SK-N-SH (cell line): ENCODE measurements at regions not wholly inside any gene's neighbourhood (a gene's known extent, or its start where the extent isn't known, plus 50 kb on each side); places are given as distances from the start of the nearest gene placed in this dataset.

Experiments used
- CTCF ChIA-PET: fragments of 300-600, 350-600 bp; formaldehyde crosslinking; extraction: SDS; loops from one replicate; lab custom pipeline; 2021; lab: Yijun Ruan, JAX
- POLR2A ChIA-PET: fragments of 350-600 bp; sonication (Branson Sonifier 250); formaldehyde crosslinking; extraction: SDS; loops from one replicate; lab custom pipeline; 2020; ENCODE audit warnings: antibody characterized with exemption, inconsistent platforms; lab: Yijun Ruan, JAX
- DNase-seq: peaks from one replicate; pipeline ENCODE4 v3.0.0; 2012
- H2AFZ ChIP-seq: fragments of 200-600 bp; sonication (generic); 2 replicates; pipeline ENCODE4 v1.8.1; 2016; ENCODE audit warnings: antibody characterized with exemption, mild to moderate bottlenecking, low read depth
- H3F3A ChIP-seq: fragments of 200-600 bp; sonication (generic); replicated peaks from 2 replicates; pipeline ENCODE3; 2016; ENCODE audit warnings: antibody characterized with exemption, mild to moderate bottlenecking; ENCODE audit not compliant: insufficient read depth
- H3K27ac ChIP-seq, 2 experiments: fragments of 200-500 bp in 1 of 2; fragments of 200-600 bp in 1 of 2; sonication (Bioruptor generic) in 1 of 2; sonication (generic), shearing (Covaris generic) in 1 of 2; 2 replicates each; pipeline versions ENCODE4 v1.5.1 to v1.6.1; 2014 to 2016; ENCODE audit warnings: low read depth in 2 of 2, inconsistent platforms in 1 of 2, low read length in 1 of 2, mild to moderate bottlenecking in 1 of 2, mixed read lengths in 1 of 2
- H3K27me3 ChIP-seq: fragments of 200-600 bp; sonication (generic), shearing (Covaris generic); 2 replicates; pipeline ENCODE4 v1.6.1; 2016; ENCODE audit warnings: mixed run types; ENCODE audit not compliant: insufficient read depth
- H3K36me3 ChIP-seq, 2 experiments: fragments of 200-500 bp in 1 of 2; fragments of 200-600 bp in 1 of 2; sonication (Bioruptor generic) in 1 of 2; sonication (generic) in 1 of 2; replicated peaks in 1 of 2; 2 replicates each; pipeline versions ENCODE3 to v1.5.1; 2014 to 2016; ENCODE audit warnings: low read length in 1 of 2, mild to moderate bottlenecking in 1 of 2; ENCODE audit not compliant: insufficient read depth in 2 of 2, control insufficient read depth in 1 of 2
- H3K4me1 ChIP-seq, 2 experiments: fragments of 200-500 bp in 1 of 2; fragments of 200-600 bp in 1 of 2; sonication (Bioruptor generic) in 1 of 2; sonication (generic), shearing (Covaris generic) in 1 of 2; 2 replicates each; pipeline versions ENCODE4 v1.5.1 to v1.6.1; 2014 to 2016; ENCODE audit warnings: low read depth in 1 of 2, low read length in 1 of 2, mixed run types in 1 of 2; ENCODE audit not compliant: insufficient read depth in 2 of 2, control insufficient read depth in 1 of 2
- H3K4me2 ChIP-seq: fragments of 200-600 bp; sonication (generic), shearing (Covaris generic); 2 replicates; pipeline ENCODE4 v1.6.1; 2017; ENCODE audit warnings: mixed run types
- H3K4me3 ChIP-seq, 2 experiments: fragments of 200-500 bp in 1 of 2; fragments of 200-600 bp in 1 of 2; sonication (Bioruptor generic) in 1 of 2; sonication (generic), shearing (Covaris generic) in 1 of 2; 2 replicates each; pipeline versions ENCODE4 v1.5.1 to v1.8.1; 2014 to 2016; ENCODE audit warnings: low read depth in 2 of 2, inconsistent platforms in 1 of 2, low read length in 1 of 2, mild to moderate bottlenecking in 1 of 2, mixed read lengths in 1 of 2, moderate library complexity in 1 of 2
- H3K79me2 ChIP-seq: fragments of 200-600 bp; sonication (generic); 2 replicates; pipeline ENCODE4 v1.8.1; 2017; ENCODE audit warnings: mild to moderate bottlenecking; ENCODE audit not compliant: insufficient read depth
- H3K9ac ChIP-seq: fragments of 200-600 bp; sonication (generic); 2 replicates; pipeline ENCODE4 v1.6.1; 2017; ENCODE audit warnings: mixed run types
- H3K9me2 ChIP-seq: fragments of 200-600 bp; sonication (generic); 2 replicates; pipeline ENCODE4 v1.6.1; 2017; ENCODE audit warnings: mixed run types
- H3K9me3 ChIP-seq: fragments of 200-600 bp; sonication (generic); 2 replicates; pipeline ENCODE4 v1.6.1; 2017; ENCODE audit warnings: mixed run types, mild to moderate bottlenecking, moderate library complexity
- H4K20me1 ChIP-seq: fragments of 200-600 bp; sonication (generic); 2 replicates; pipeline ENCODE4 v1.6.1; 2017; ENCODE audit warnings: mild to moderate bottlenecking, mixed run types; ENCODE audit not compliant: insufficient read depth
- CTCF ChIP-seq: fragments of 200-600 bp; sonication (generic); IDR thresholded peaks from 2 replicates; pipeline ENCODE4 v1.6.1; 2017; ENCODE audit warnings: antibody characterized with exemption, mild to moderate bottlenecking, moderate library complexity
- ELF1 ChIP-seq: IDR thresholded peaks from 2 replicates; pipeline ENCODE4 v1.4.0; 2012
- FOSL2 ChIP-seq: IDR thresholded peaks from 2 replicates; pipeline ENCODE4 v1.4.0; 2012; ENCODE audit warnings: low read depth, mild to moderate bottlenecking, moderate library complexity, borderline replicate concordance
- FOXM1 ChIP-seq: IDR thresholded peaks from 2 replicates; pipeline ENCODE4 v1.4.0; 2012; ENCODE audit warnings: low read depth, mild to moderate bottlenecking
- GABPA ChIP-seq: IDR thresholded peaks from 2 replicates; pipeline ENCODE4 v1.4.0; 2012; ENCODE audit warnings: low read depth, mild to moderate bottlenecking
- GATA2 ChIP-seq: sonication (generic); formaldehyde crosslinking; IDR thresholded peaks from 2 replicates; pipeline ENCODE4 v1.5.0; 2020; ENCODE audit warnings: mild to moderate bottlenecking, missing genetic modification reagents
- IRF3 ChIP-seq: fragments of 150-350 bp; IDR thresholded peaks from 2 replicates; pipeline ENCODE4 v1.6.1; 2016; ENCODE audit warnings: mild to moderate bottlenecking, low read depth, low read length
- JUND ChIP-seq: IDR thresholded peaks from 2 replicates; pipeline ENCODE4 v1.4.0; 2012
- MAX ChIP-seq: IDR thresholded peaks from 2 replicates; pipeline ENCODE4 v1.4.0; 2012; ENCODE audit warnings: low read depth
- PBX3 ChIP-seq: IDR thresholded peaks from 2 replicates; pipeline ENCODE4; 2012
- RFX5 ChIP-seq: IDR thresholded peaks from 2 replicates; pipeline ENCODE4 v1.6.1; 2012; ENCODE audit warnings: mild to moderate bottlenecking, improper control_type of control experiment, low read length
- TCF12 ChIP-seq: IDR thresholded peaks from 2 replicates; pipeline ENCODE4 v1.4.0; 2012
- USF1 ChIP-seq: IDR thresholded peaks from 2 replicates; pipeline ENCODE4 v1.4.0; 2012; ENCODE audit warnings: low read depth, borderline replicate concordance
- WGBS: methylation state at CpG from one replicate; pipeline ENCODE4 v1.1.6; 2017; ENCODE audit warnings: low lambda C conversion rate; 5-methylcytosine and 5-hydroxymethylcytosine counted together

- no peaks in the 10 kb centered on the region; a peak in 1 of 4 replicates for H3K4me1 ChIP-seq
- DNase-seq, result no peak
- H3K79me2 ChIP-seq, result no peaks in the 10 kb centered on the region
- no peaks in the 10 kb centered on the region for H3F3A ChIP-seq
- H3K4me2 ChIP-seq, result no peak overlapping the region
- H3K9me2 ChIP-seq, result no peaks in the 10 kb centered on the region
- H3K4me3 ChIP-seq, result no peak overlapping the region
- H3K27ac ChIP-seq, result no peak overlapping the region
- no peaks in the 10 kb centered on the region for H3K27me3 ChIP-seq
- no peak overlapping the region for H2AFZ ChIP-seq
- TF ChIP-seq TCF12 (no peak), IRF3 (no peak), RFX5 (no peak), GABPA (no peak), JUND (no peak)
- no peaks in the 10 kb centered on the region for H3K36me3 ChIP-seq
- ChIA-PET CTCF (no interaction called here), POLR2A (no interaction called here)
- H4K20me1 ChIP-seq, result no peaks in the 10 kb centered on the region
- H3K9ac ChIP-seq, result no peak overlapping the region
- H3K9me3 ChIP-seq, result no peaks in the 10 kb centered on the region
Measured at GRCh38 chr1:191460234-191460633, 698.0 kb upstream of the RGS18 start.

GRCh38 chr1:191483988-191484387 lies 674.3 kb upstream of the RGS18 start:
- Histone ChIP-seq H3F3A (no peaks in the 10 kb centered on the region), H2AFZ (no peak overlapping the region), H3K79me2 (no peaks in the 10 kb centered on the region), H3K9me2 (no peaks in the 10 kb centered on the region), H3K4me1 (no peaks in the 10 kb centered on the region), H3K27me3 (no peaks in the 10 kb centered on the region), H3K27ac (no peak overlapping the region), H4K20me1 (no peaks in the 10 kb centered on the region), H3K9ac (no peak overlapping the region), H3K4me3 (no peak overlapping the region), H3K9me3 (no peaks in the 10 kb centered on the region), H3K36me3 (no peaks in the 10 kb centered on the region), H3K4me2 (no peak overlapping the region)
- ChIA-PET CTCF (no interaction called here), POLR2A (no interaction called here)
- no peak for DNase-seq
- TF ChIP-seq PBX3, result no peak
- no peak for TF ChIP-seq ELF1
- no peak for TF ChIP-seq CTCF
- TF ChIP-seq GABPA, result no peak
- TF ChIP-seq FOSL2, result no peak
- no peak for TF ChIP-seq RFX5
- no peak for TF ChIP-seq USF1
- TF ChIP-seq GATA2 (CRISPR knock-in tag), result no peak
- TF ChIP-seq FOXM1, result no peak
- no peak for TF ChIP-seq MAX
- WGBS, result 49% methylated on average over 3 of the region's 3 CpGs
